ENCODE measurements at regions not wholly inside any gene's neighbourhood (a gene's known extent, or its start where the extent isn't known, plus 50 kb on each side); places are given as distances from the start of the nearest gene placed in this dataset.
"Not testable (repeated sequence)": the region's sequence is repeated elsewhere in the genome, so short reads cannot be mapped to it uniquely, and the experiment has no call there.

DNA sequence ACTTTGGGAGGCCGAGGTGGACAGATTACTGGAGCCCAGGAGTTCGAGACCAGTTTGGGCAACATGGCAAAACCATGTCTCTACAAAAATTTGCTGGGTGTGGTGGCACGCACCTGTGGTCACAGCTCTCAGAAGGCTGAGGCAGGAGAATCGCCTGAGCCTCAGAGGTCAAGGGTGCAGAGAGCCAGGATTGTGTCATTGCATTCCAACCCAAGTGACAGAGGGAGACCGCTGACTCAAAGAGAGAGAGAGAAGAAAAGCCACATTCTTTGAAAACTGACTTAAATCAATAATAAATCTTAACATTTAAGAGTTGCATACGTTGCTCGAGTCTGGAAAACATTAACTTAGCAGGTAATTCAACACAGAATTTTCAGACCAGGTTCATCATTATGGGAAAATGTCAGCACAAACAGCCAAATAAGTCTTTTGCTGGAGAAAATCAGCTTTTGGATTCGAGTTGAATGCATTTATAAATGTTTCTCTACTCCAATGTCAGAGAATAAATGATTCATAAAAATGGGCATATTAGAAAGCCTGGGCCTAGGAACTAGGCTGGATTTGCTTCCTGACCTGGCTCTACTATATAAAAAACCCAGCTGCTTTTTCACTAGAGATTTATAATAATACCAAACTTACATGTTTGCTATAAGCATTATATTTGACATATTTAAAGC is 68.3 kb upstream of the RBPJ start:
- Histone ChIP-seq H3K9ac (ENCODE audit: low read depth, low read length) (no peak overlapping the region), H3K27ac (ENCODE audit: low read length) (no peak overlapping the region), H3K4me3 (ENCODE audit: low read length) (no peak overlapping the region), H3K9me3 (ENCODE audit: insufficient read depth, low read depth, low read length) (no peaks in the 10 kb centered on the region), H3K36me3 (ENCODE audit: insufficient read depth, low read depth, low read length) (no peaks in the 10 kb centered on the region), H3K4me1 (ENCODE audit: insufficient read depth, low read length) (no peaks in the 10 kb centered on the region), H3K27me3 (ENCODE audit: insufficient read depth, low read length) (no peaks in the 10 kb centered on the region)

GRCh38 chr4:26253968-26254367 is 66.8 kb upstream of the RBPJ start:
- Histone ChIP-seq H3K4me1 (ENCODE audit: insufficient read depth, low read length) (no peaks in the 10 kb centered on the region), H3K36me3 (ENCODE audit: insufficient read depth, low read depth, low read length) (no peaks in the 10 kb centered on the region), H3K9me3 (ENCODE audit: insufficient read depth, low read depth, low read length) (no peaks in the 10 kb centered on the region), H3K27me3 (ENCODE audit: insufficient read depth, low read length) (no peaks in the 10 kb centered on the region), H3K27ac (ENCODE audit: low read length) (no peak overlapping the region), H3K4me3 (ENCODE audit: low read length) (no peak overlapping the region), H3K9ac (ENCODE audit: low read depth, low read length) (no peak overlapping the region)

DNA sequence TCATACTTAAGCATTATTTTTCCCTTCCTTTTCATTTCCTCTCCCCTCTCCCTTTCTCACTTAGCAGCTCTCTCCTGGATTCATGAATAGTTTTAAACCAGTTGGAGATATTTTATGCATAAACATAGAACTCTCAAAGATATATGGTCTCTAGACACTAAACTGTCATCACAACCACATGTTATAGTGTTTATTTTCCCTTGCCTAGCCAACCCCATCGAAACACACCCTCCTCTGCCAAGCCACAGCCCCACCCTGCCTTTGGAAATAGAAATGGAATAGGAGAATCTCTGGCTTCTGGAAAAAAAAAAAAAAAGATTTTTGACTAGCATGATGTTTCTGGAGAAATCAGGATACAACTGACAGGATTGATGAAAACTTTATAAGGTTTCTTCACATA is 64.8 kb upstream of the RBPJ start:
- no peak overlapping the region for H3K9ac ChIP-seq (ENCODE audit: low read depth, low read length)
- H3K27ac ChIP-seq (ENCODE audit: low read length) = no peak overlapping the region
- no peaks in the 10 kb centered on the region for H3K4me1 ChIP-seq (ENCODE audit: insufficient read depth, low read length)
- H3K27me3 ChIP-seq (ENCODE audit: insufficient read depth, low read length) = no peaks in the 10 kb centered on the region
- H3K9me3 ChIP-seq (ENCODE audit: insufficient read depth, low read depth, low read length) = no peaks in the 10 kb centered on the region
- no peaks in the 10 kb centered on the region for H3K36me3 ChIP-seq (ENCODE audit: insufficient read depth, low read depth, low read length)
- no peak overlapping the region for H3K4me3 ChIP-seq (ENCODE audit: low read length)

DNA sequence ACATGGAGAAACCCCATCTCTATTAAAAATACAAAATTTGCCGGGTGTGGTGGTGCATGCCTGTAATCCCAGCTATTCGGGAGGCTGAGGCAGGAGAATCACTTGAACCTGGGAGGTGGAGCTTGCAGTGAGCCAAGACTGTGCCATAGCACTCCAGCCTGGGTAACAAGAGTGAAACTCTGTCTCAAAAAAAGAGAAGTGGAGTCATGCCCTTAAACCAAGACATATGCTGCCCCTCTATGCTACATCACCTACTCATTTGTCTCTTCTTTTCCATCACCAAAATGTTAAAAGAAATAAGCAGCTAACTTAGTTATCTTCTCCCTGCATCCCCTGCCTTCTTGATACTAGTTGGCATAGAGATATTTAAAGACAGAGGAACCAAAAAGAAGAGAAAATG is 63.4 kb upstream of the RBPJ start:
- not testable (repeated sequence) for H3K27me3 ChIP-seq (ENCODE audit: insufficient read depth, low read length); H3K9ac ChIP-seq (ENCODE audit: low read depth, low read length); H3K27ac ChIP-seq (ENCODE audit: low read length); H3K36me3 ChIP-seq (ENCODE audit: insufficient read depth, low read depth, low read length); H3K9me3 ChIP-seq (ENCODE audit: insufficient read depth, low read depth, low read length); H3K4me1 ChIP-seq (ENCODE audit: insufficient read depth, low read length); H3K4me3 ChIP-seq (ENCODE audit: low read length)

DNA sequence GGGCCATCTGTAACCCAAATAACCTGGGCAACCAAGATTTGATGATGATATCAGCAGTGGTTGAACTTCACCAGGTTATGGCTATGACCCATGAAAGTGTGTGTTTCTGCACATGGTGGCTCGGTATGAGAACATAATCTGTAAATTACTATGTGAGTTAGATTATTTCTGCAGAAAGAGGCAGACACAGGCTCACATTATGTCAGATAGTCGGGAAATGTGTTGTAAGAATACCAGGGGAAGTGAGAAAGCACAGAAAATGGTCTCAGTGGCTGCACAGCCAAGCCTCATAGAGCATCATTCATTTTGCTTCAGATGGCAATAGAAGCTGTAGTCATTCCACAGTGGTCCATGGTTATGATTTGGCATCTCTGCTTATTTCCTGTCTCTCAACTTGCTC is 63.0 kb upstream of the RBPJ start:
- no peak overlapping the region for H3K9ac ChIP-seq (ENCODE audit: low read depth, low read length)
- H3K4me3 ChIP-seq (ENCODE audit: low read length) = no peak overlapping the region
- H3K4me1 ChIP-seq (ENCODE audit: insufficient read depth, low read length) = no peaks in the 10 kb centered on the region
- H3K36me3 ChIP-seq (ENCODE audit: insufficient read depth, low read depth, low read length) = no peaks in the 10 kb centered on the region
- no peaks in the 10 kb centered on the region for H3K9me3 ChIP-seq (ENCODE audit: insufficient read depth, low read depth, low read length)
- H3K27me3 ChIP-seq (ENCODE audit: insufficient read depth, low read length) = no peaks in the 10 kb centered on the region
- H3K27ac ChIP-seq (ENCODE audit: low read length) = no peak overlapping the region

GRCh38 chr4:26260571-26260970 is 60.2 kb upstream of the RBPJ start:
- Histone ChIP-seq H3K36me3 (ENCODE audit: insufficient read depth, low read depth, low read length) (no peaks in the 10 kb centered on the region), H3K4me1 (ENCODE audit: insufficient read depth, low read length) (no peaks in the 10 kb centered on the region), H3K27me3 (ENCODE audit: insufficient read depth, low read length) (no peaks in the 10 kb centered on the region), H3K4me3 (ENCODE audit: low read length) (no peak overlapping the region), H3K27ac (ENCODE audit: low read length) (no peak overlapping the region), H3K9ac (ENCODE audit: low read depth, low read length) (no peak overlapping the region), H3K9me3 (ENCODE audit: insufficient read depth, low read depth, low read length) (no peaks in the 10 kb centered on the region)

- Histone ChIP-seq H3K9me3 (ENCODE audit: insufficient read depth, low read depth, low read length) (no peaks in the 10 kb centered on the region), H3K27ac (ENCODE audit: low read length) (no peak overlapping the region), H3K36me3 (ENCODE audit: insufficient read depth, low read depth, low read length) (no peaks in the 10 kb centered on the region), H3K9ac (ENCODE audit: low read depth, low read length) (no peak overlapping the region), H3K4me1 (ENCODE audit: insufficient read depth, low read length) (no peaks in the 10 kb centered on the region), H3K4me3 (ENCODE audit: low read length) (no peak overlapping the region), H3K27me3 (ENCODE audit: insufficient read depth, low read length) (no peaks in the 10 kb centered on the region)
Measured at GRCh38 chr4:26261405-26261804, 59.4 kb upstream of the RBPJ start.

DNA sequence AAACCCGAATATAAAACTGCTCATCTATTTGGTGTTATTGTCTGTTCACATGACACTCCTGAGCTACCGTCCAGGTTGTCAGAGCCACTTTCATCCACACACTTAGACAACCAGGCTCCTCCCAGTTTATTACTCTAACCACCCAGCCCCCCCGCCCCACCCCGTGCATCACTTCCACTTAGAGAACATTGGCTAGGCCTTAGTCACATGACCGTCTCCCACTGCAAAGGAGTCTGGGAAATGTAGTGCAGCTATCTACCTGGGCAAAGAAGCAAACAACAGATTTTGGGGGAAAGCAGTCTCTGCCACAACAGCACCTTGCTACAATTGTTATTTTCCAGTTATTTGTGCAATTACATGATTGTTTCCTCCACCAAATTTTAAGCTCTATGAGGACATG is 57.6 kb upstream of the RBPJ start:
- H3K4me1 ChIP-seq (ENCODE audit: insufficient read depth, low read length) = no peaks in the 10 kb centered on the region
- no peaks in the 10 kb centered on the region for H3K27me3 ChIP-seq (ENCODE audit: insufficient read depth, low read length)
- no peak overlapping the region for H3K4me3 ChIP-seq (ENCODE audit: low read length)
- H3K27ac ChIP-seq (ENCODE audit: low read length) = no peak overlapping the region
- H3K9me3 ChIP-seq (ENCODE audit: insufficient read depth, low read depth, low read length) = no peaks in the 10 kb centered on the region
- H3K36me3 ChIP-seq (ENCODE audit: insufficient read depth, low read depth, low read length) = no peaks in the 10 kb centered on the region
- no peak overlapping the region for H3K9ac ChIP-seq (ENCODE audit: low read depth, low read length)

GRCh38 chr4:26264109-26264508 is 56.7 kb upstream of the RBPJ start:
- Histone ChIP-seq H3K4me1 (ENCODE audit: insufficient read depth, low read length) (peaks cover 7% of the 10 kb centered on the region; the same call in 1 of the 2 replicates), H3K9ac (ENCODE audit: low read depth, low read length) (no peak overlapping the region), H3K27me3 (ENCODE audit: insufficient read depth, low read length) (no peaks in the 10 kb centered on the region), H3K36me3 (ENCODE audit: insufficient read depth, low read depth, low read length) (no peaks in the 10 kb centered on the region), H3K9me3 (ENCODE audit: insufficient read depth, low read depth, low read length) (no peaks in the 10 kb centered on the region), H3K27ac (ENCODE audit: low read length) (no peak overlapping the region), H3K4me3 (ENCODE audit: low read length) (no peak overlapping the region)

GRCh38 chr4:26267087-26267486 is 53.7 kb upstream of the RBPJ start:
- no peaks in the 10 kb centered on the region for H3K36me3 ChIP-seq (ENCODE audit: insufficient read depth, low read depth, low read length)
- H3K27ac ChIP-seq (ENCODE audit: low read length) = no peak overlapping the region
- H3K9me3 ChIP-seq (ENCODE audit: insufficient read depth, low read depth, low read length) = no peaks in the 10 kb centered on the region
- no peak overlapping the region for H3K9ac ChIP-seq (ENCODE audit: low read depth, low read length)
- no peaks in the 10 kb centered on the region for H3K27me3 ChIP-seq (ENCODE audit: insufficient read depth, low read length)
- no peak overlapping the region for H3K4me3 ChIP-seq (ENCODE audit: low read length)
- H3K4me1 ChIP-seq (ENCODE audit: insufficient read depth, low read length) = peaks cover 7% of the 10 kb centered on the region; the same call in 1 of the 2 replicates

DNA sequence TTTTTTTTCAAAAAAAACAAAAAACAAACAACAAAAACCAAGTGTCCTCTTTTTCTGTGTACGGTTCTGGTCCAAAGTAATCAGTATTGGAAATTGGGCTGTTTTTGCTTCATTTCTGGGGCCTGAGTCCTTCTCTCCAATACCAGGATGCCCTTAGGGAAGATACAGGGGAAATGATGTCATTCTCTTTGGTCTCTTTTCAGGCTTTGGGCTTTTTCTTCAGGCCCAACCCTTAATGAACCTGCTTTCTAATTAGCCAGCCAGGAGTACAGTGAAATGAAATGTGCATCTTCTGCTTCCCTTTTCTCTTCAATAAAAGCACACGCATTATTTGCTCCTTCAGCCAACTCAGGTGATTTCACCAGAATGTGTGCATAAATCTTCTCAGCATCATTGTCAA is 52.6 kb upstream of the RBPJ start:
- Histone ChIP-seq H3K9ac (ENCODE audit: low read depth, low read length) (no peak overlapping the region), H3K9me3 (ENCODE audit: insufficient read depth, low read depth, low read length) (no peaks in the 10 kb centered on the region), H3K4me3 (ENCODE audit: low read length) (no peak overlapping the region), H3K27me3 (ENCODE audit: insufficient read depth, low read length) (no peaks in the 10 kb centered on the region), H3K4me1 (ENCODE audit: insufficient read depth, low read length) (peaks cover 7% of the 10 kb centered on the region; the same call in 1 of the 2 replicates), H3K36me3 (ENCODE audit: insufficient read depth, low read depth, low read length) (no peaks in the 10 kb centered on the region), H3K27ac (ENCODE audit: low read length) (no peak overlapping the region)

DNA sequence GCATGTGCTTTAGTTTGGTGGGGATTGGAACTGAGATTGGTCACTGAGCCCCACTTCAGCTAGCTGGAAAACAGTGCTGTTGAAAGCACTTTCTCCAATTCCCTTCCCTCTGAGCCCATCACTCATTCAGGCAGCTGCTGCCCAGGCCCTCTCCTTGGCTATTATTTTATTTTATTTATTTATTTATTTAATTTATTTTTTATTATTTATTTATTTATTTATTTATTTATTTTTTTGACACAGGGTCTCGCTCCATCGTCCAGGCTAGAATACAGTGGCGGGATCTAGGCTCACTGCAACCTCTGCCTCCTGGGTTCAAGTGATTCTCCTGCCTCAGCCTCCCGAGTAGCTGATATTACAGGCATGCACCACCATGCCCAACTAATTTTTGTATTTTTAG is 51.8 kb upstream of the RBPJ start:
- Histone ChIP-seq H3K4me3 (ENCODE audit: low read length) (no peak overlapping the region), H3K9ac (ENCODE audit: low read depth, low read length) (no peak overlapping the region), H3K4me1 (ENCODE audit: insufficient read depth, low read length) (peaks cover 7% of the 10 kb centered on the region; the same call in 1 of the 2 replicates), H3K9me3 (ENCODE audit: insufficient read depth, low read depth, low read length) (no peaks in the 10 kb centered on the region), H3K27ac (ENCODE audit: low read length) (no peak overlapping the region), H3K36me3 (ENCODE audit: insufficient read depth, low read depth, low read length) (no peaks in the 10 kb centered on the region), H3K27me3 (ENCODE audit: insufficient read depth, low read length) (no peaks in the 10 kb centered on the region)
